ENCODE measurements at regions not wholly inside any gene's neighbourhood (a gene's known extent, or its start where the extent isn't known, plus 50 kb on each side); places are given as distances from the start of the nearest gene placed in this dataset.
"Not testable (repeated sequence)": the region's sequence is repeated elsewhere in the genome, so short reads cannot be mapped to it uniquely, and the experiment has no call there.

GRCh38 chr9:11559001-11559776 is 946.4 kb upstream of the PTPRD start:
- DNase-seq: no peak

- no peak for DNase-seq
Observed at GRCh38 chr9:11577522-11577921, 964.7 kb upstream of the PTPRD start.

- no peak for DNase-seq
Observed at GRCh38 chr9:11595756-11596155, 983.0 kb upstream of the PTPRD start.

GRCh38 chr9:11618241-11618805 is 1005.5 kb upstream of the PTPRD start:
- no peak for DNase-seq

GRCh38 chr9:11632691-11633090 is 1019.9 kb upstream of the PTPRD start:
- no peak for DNase-seq

- DNase-seq: no peak
Observed at GRCh38 chr9:11646831-11647230, 1034.0 kb upstream of the PTPRD start.

- DNase-seq: no peak
Observed at GRCh38 chr9:11653867-11654266, 1039.3 kb upstream of the TYRP1 start.

- DNase-seq: no peak
Observed at GRCh38 chr9:11663913-11664312, 1029.3 kb upstream of the TYRP1 start.

- DNase-seq: no peak
Observed at GRCh38 chr9:11676821-11677220, 1016.4 kb upstream of the TYRP1 start.

- DNase-seq: no peak
Observed at GRCh38 chr9:11686733-11687132, 1006.5 kb upstream of the TYRP1 start.

- no peak for DNase-seq
Observed at GRCh38 chr9:11697126-11697525, 996.1 kb upstream of the TYRP1 start.

GRCh38 chr9:11701706-11702105 is 991.5 kb upstream of the TYRP1 start:
- DNase-seq: no peak

GRCh38 chr9:11702548-11702947 is 990.6 kb upstream of the TYRP1 start:
- DNase-seq: no peak

- DNase-seq: not testable (repeated sequence)
Observed at GRCh38 chr9:11704198-11704597, 989.0 kb upstream of the TYRP1 start.

- DNase-seq: no peak
Observed at GRCh38 chr9:11708899-11709298, 984.3 kb upstream of the TYRP1 start.

- DNase-seq: no peak
Observed at GRCh38 chr9:11709567-11709966, 983.6 kb upstream of the TYRP1 start.

- no peak for DNase-seq
Observed at GRCh38 chr9:11713077-11713476, 980.1 kb upstream of the TYRP1 start.

GRCh38 chr9:11722957-11723356 is 970.2 kb upstream of the TYRP1 start:
- no peak for DNase-seq

- DNase-seq: no peak
Observed at GRCh38 chr9:11726659-11727058, 966.5 kb upstream of the TYRP1 start.

- no peak for DNase-seq
Observed at GRCh38 chr9:11735391-11735790, 957.8 kb upstream of the TYRP1 start.

- no peak for DNase-seq
Observed at GRCh38 chr9:11742471-11742870, 950.7 kb upstream of the TYRP1 start.

GRCh38 chr9:11743356-11743755 is 949.8 kb upstream of the TYRP1 start:
- no peak for DNase-seq

GRCh38 chr9:11749396-11749795 is 943.8 kb upstream of the TYRP1 start:
- DNase-seq: no peak

GRCh38 chr9:11755951-11756350 is 937.2 kb upstream of the TYRP1 start:
- DNase-seq: no peak

GRCh38 chr9:11757408-11757807 is 935.8 kb upstream of the TYRP1 start:
- no peak for DNase-seq

Measured in SW 1271 (cell line).